Midbrain (tissue), 1 donor: ENCODE measurements at regions not wholly inside any gene's neighbourhood (a gene's known extent, or its start where the extent isn't known, plus 50 kb on each side); places are given as distances from the start of the nearest gene placed in this dataset.
"Not testable (repeated sequence)": the region's sequence is repeated elsewhere in the genome, so short reads cannot be mapped to it uniquely, and the experiment has no call there.

Experiments
- DNase-seq: peaks from one replicate; lab custom pipeline; 2025; lab: John Stamatoyannopoulos, UW

GRCh38 chr6:166253778-166254204 lies 54.4 kb downstream of the PRR18 start:
- peak; percentile 3 for DNase-seq

GRCh38 chr6:166253281-166253681 lies 54.9 kb downstream of the PRR18 start:
- DNase-seq = no peak

- DNase-seq = no peak
These were observed 55.6 kb downstream of the PRR18 start for GRCh38 chr6:166252601-166253000.

- DNase-seq = no peak
These were observed 56.5 kb downstream of the PRR18 start for GRCh38 chr6:166251655-166252054.

GRCh38 chr6:166251211-166251610 lies 57.0 kb downstream of the PRR18 start:
- DNase-seq = no peak

GRCh38 chr6:166249061-166249785 lies 59.0 kb downstream of the PRR18 start:
- DNase-seq = not testable (repeated sequence)

- DNase-seq = no peak
These were observed 63.0 kb downstream of the PRR18 start for GRCh38 chr6:166245148-166245547.

GRCh38 chr6:166244353-166245045 lies 63.7 kb downstream of the PRR18 start:
- DNase-seq = no peak

- no peak for DNase-seq
These were observed 65.3 kb downstream of the PRR18 start for GRCh38 chr6:166242888-166243287.

- DNase-seq = no peak
These were observed 66.2 kb downstream of the PRR18 start for GRCh38 chr6:166241974-166242373.

GRCh38 chr6:166240889-166241288 lies 67.3 kb downstream of the PRR18 start:
- DNase-seq = no peak

GRCh38 chr6:166237617-166238016 lies 70.0 kb upstream of the TBXT start:
- no peak for DNase-seq

GRCh38 chr6:166236596-166236995 lies 68.9 kb upstream of the TBXT start:
- no peak for DNase-seq

GRCh38 chr6:166235666-166236292 lies 68.1 kb upstream of the TBXT start:
- DNase-seq = no peak

GRCh38 chr6:166231181-166231580 lies 63.5 kb upstream of the TBXT start:
- not testable (repeated sequence) for DNase-seq

GRCh38 chr6:166228839-166229528 lies 61.3 kb upstream of the TBXT start:
- no peak for DNase-seq

- no peak for DNase-seq
These were observed 60.8 kb upstream of the TBXT start for GRCh38 chr6:166228425-166228824.

GRCh38 chr6:166223079-166223478 lies 55.4 kb upstream of the TBXT start:
- DNase-seq = no peak

- no peak for DNase-seq
These were observed 55.0 kb upstream of the TBXT start for GRCh38 chr6:166222631-166223030.

- DNase-seq = no peak
These were observed 54.0 kb upstream of the TBXT start for GRCh38 chr6:166221636-166222035.

- no peak for DNase-seq
These were observed 53.4 kb upstream of the TBXT start for GRCh38 chr6:166221040-166221439.
